Fibroblast of lung (primary cell): ENCODE measurements at regions not wholly inside any gene's neighbourhood (a gene's known extent, or its start where the extent isn't known, plus 50 kb on each side); places are given as distances from the start of the nearest gene placed in this dataset.

ENCODE experiments used
- DNase-seq, 2 donors: peaks; one replicate each; pipeline versions ENCODE4 v3.0.0 to v3.0.0-alpha.2; 2010; ENCODE audit warnings: low read depth in 2 of 2
- H2AFZ ChIP-seq: 2 replicates; pipeline ENCODE4 v1.5.1; 2012; ENCODE audit warnings: low read length, control low read depth, inconsistent platforms
- H3K27ac ChIP-seq: 2 replicates; pipeline ENCODE4 v1.5.1; 2011; ENCODE audit warnings: low read length, control low read depth; ENCODE audit not compliant: insufficient read depth
- H3K27me3 ChIP-seq: 2 replicates; pipeline ENCODE4 v1.5.1; 2011; ENCODE audit warnings: mild to moderate bottlenecking, low read length; ENCODE audit not compliant: control insufficient read depth, insufficient read depth
- H3K36me3 ChIP-seq: 2 replicates; pipeline ENCODE4 v1.5.1; 2011; ENCODE audit warnings: low read length; ENCODE audit not compliant: control insufficient read depth, insufficient read depth
- H3K4me1 ChIP-seq: 2 replicates; pipeline ENCODE4 v1.5.1; 2011; ENCODE audit warnings: low read length; ENCODE audit not compliant: control insufficient read depth, insufficient read depth; ENCODE audit errors: extremely low read depth
- H3K4me2 ChIP-seq: 2 replicates; pipeline ENCODE4 v1.5.1; 2011; ENCODE audit warnings: low read length, control low read depth; ENCODE audit not compliant: insufficient read depth; ENCODE audit errors: extremely low read depth
- H3K4me3 ChIP-seq, 4 experiments: fragments of 200-600 bp in 1 of 4; sonication (generic) in 1 of 4; replicated peaks in 1 of 4; 2 replicates each; pipeline ENCODE4 v1.5.1; 2011 to 2016; ENCODE audit warnings: low read length in 4 of 4, low read depth in 3 of 4, mild to moderate bottlenecking in 3 of 4, control low read depth in 2 of 4, inconsistent platforms in 1 of 4, mixed read lengths in 1 of 4; ENCODE audit not compliant: insufficient read depth in 1 of 4; ENCODE audit errors: control extremely low read depth in 1 of 4
- H3K79me2 ChIP-seq: 2 replicates; pipeline ENCODE4 v1.5.1; 2012; ENCODE audit warnings: mild to moderate bottlenecking, low read length, inconsistent platforms; ENCODE audit not compliant: control insufficient read depth, insufficient read depth
- H3K9ac ChIP-seq: 2 replicates; pipeline ENCODE4 v1.5.1; 2011; ENCODE audit warnings: mild to moderate bottlenecking, low read length, control low read depth; ENCODE audit not compliant: insufficient read depth
- H3K9me3 ChIP-seq: 2 replicates; pipeline ENCODE4 v1.5.1; 2012; ENCODE audit warnings: low read depth, low read length; ENCODE audit not compliant: control insufficient read depth, insufficient read depth
- H4K20me1 ChIP-seq: 2 replicates; pipeline ENCODE4 v1.5.1; 2011; ENCODE audit warnings: low read length; ENCODE audit not compliant: control insufficient read depth, insufficient read depth; ENCODE audit errors: extremely low read depth
- EZH2 ChIP-seq: IDR thresholded peaks from 2 replicates; pipeline ENCODE4 v1.5.1; 2012; ENCODE audit warnings: low read length, control low read depth, mild to moderate bottlenecking; ENCODE audit errors: missing control alignments
- TF ChIP-seq, protein P1 (sequence below), 2 donors: IDR thresholded peaks in 1 of 2; conservative IDR thresholded peaks in 1 of 2; 1 replicate in 1 of 2; 2 replicates in 1 of 2; pipeline ENCODE4 v1.5.1; 2011 to 2012; ENCODE audit warnings: low read length in 2 of 2, control low read depth in 1 of 2, inconsistent platforms in 1 of 2, low read depth in 1 of 2, mild to moderate bottlenecking in 1 of 2

DNA sequence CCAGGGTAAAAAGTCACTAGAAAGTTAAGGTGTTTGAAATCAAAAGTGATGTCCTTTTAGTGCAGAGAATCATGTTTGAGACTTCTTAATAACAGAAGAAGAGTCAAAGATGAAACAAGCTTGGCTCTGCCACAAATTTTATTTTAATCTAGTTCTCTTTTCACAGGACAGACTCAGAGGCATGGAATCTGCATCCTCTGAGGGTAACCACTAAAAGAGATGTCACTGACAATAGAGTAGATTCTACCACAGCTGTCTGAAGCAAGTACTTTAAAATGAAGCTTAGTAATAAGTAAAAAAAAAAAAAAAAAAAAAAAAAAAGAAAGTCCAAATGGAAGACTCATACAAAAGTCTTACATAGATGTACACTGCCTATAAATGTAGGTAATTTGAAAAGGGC is 519.7 kb upstream of the PRMT6 start:
- H3K9me3 ChIP-seq: no peaks in the 10 kb centered on the region
- no peaks in the 10 kb centered on the region for H4K20me1 ChIP-seq
- no peaks in the 10 kb centered on the region for H3K4me1 ChIP-seq
- peak; percentile 27 to 85 for DNase-seq
- H3K36me3 ChIP-seq: no peaks in the 10 kb centered on the region
- no peaks in the 10 kb centered on the region for H3K79me2 ChIP-seq
- no peak overlapping the region for H3K9ac ChIP-seq
- H2AFZ ChIP-seq: no peak overlapping the region
- TF ChIP-seq EZH2: no peak
- TF ChIP-seq, protein P1, sequence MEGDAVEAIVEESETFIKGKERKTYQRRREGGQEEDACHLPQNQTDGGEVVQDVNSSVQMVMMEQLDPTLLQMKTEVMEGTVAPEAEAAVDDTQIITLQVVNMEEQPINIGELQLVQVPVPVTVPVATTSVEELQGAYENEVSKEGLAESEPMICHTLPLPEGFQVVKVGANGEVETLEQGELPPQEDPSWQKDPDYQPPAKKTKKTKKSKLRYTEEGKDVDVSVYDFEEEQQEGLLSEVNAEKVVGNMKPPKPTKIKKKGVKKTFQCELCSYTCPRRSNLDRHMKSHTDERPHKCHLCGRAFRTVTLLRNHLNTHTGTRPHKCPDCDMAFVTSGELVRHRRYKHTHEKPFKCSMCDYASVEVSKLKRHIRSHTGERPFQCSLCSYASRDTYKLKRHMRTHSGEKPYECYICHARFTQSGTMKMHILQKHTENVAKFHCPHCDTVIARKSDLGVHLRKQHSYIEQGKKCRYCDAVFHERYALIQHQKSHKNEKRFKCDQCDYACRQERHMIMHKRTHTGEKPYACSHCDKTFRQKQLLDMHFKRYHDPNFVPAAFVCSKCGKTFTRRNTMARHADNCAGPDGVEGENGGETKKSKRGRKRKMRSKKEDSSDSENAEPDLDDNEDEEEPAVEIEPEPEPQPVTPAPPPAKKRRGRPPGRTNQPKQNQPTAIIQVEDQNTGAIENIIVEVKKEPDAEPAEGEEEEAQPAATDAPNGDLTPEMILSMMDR (conservative IDR thresholded peaks at IDR 0.05 in 1 of 2, IDR thresholded peaks at IDR 0.05 in 1 of 2; ENCODE audit: low read depth in 1 of 2, low read length in 2 of 2): no peak
- no peak overlapping the region for H3K4me3 ChIP-seq
- H3K27me3 ChIP-seq: no peaks in the 10 kb centered on the region
- H3K4me2 ChIP-seq: no peak overlapping the region
- H3K27ac ChIP-seq: no peak overlapping the region

DNA sequence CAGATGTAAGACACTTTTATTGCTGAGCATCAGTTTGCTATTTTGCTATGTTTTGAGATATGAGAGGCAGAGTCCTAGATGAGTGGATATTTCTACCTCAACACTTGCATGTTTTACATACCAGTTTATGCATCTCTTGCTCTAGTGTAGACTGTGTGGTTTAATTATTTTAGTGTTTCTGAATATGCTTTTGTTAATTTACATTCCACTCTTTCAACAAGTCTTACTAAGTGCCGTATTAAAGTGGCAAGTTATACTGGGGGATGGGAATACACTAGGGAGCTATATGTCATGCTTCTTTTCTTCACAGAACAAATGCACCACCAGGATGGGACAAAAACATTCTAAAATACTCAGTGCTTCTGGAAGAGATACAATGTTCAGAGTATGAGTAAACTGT is 507.7 kb upstream of the PRMT6 start:
- Histone ChIP-seq H2AFZ (no peak overlapping the region), H3K9me3 (no peaks in the 10 kb centered on the region), H3K4me1 (no peaks in the 10 kb centered on the region), H3K79me2 (no peaks in the 10 kb centered on the region), H3K36me3 (no peaks in the 10 kb centered on the region), H3K4me3 (no peak overlapping the region), H3K27me3 (no peaks in the 10 kb centered on the region), H4K20me1 (no peaks in the 10 kb centered on the region), H3K4me2 (no peak overlapping the region), H3K9ac (no peak overlapping the region), H3K27ac (no peak overlapping the region)
- DNase-seq: no peak
- TF ChIP-seq, protein P1 (conservative IDR thresholded peaks at IDR 0.05 in 1 of 2, IDR thresholded peaks at IDR 0.05 in 1 of 2; ENCODE audit: low read depth in 1 of 2, low read length in 2 of 2): no peak
- TF ChIP-seq EZH2: no peak

DNA sequence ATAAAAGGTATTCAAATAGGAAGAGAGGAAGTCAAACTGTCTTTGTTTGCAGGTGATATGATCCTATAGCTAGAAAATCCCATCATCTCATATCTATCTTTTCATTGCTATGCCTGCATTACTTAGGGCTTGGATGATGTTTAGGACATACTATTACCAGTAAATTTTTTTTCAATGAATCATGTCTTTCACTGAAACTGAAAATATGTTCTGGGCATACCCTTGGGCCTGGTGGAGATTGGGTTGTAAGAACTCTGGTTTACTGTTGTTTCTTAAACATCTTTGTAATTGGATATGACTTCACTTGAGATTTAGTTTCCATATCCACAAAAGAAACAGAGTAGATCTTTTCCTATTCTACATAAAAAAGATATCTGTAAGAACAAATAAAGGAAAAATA is 502.2 kb upstream of the PRMT6 start:
- TF ChIP-seq, protein P1 (conservative IDR thresholded peaks at IDR 0.05 in 1 of 2, IDR thresholded peaks at IDR 0.05 in 1 of 2; ENCODE audit: low read depth in 1 of 2, low read length in 2 of 2): no peak
- no peak for TF ChIP-seq EZH2
- H3K4me3 ChIP-seq: no peak overlapping the region

More for the DNA sequence above, 502.2 kb upstream of the PRMT6 start:
- H3K9me3 ChIP-seq: no peaks in the 10 kb centered on the region
- no peak overlapping the region for H3K9ac ChIP-seq
- no peaks in the 10 kb centered on the region for H3K27me3 ChIP-seq
- H3K4me1 ChIP-seq: no peaks in the 10 kb centered on the region
- no peaks in the 10 kb centered on the region for H3K79me2 ChIP-seq
- DNase-seq: peak; percentile 3 to 20
- no peak overlapping the region for H3K27ac ChIP-seq
- H4K20me1 ChIP-seq: no peaks in the 10 kb centered on the region
- no peak overlapping the region for H2AFZ ChIP-seq
- no peak overlapping the region for H3K4me2 ChIP-seq
- H3K36me3 ChIP-seq: no peaks in the 10 kb centered on the region
